ENCODE measurements at regions not wholly inside any gene's neighbourhood (a gene's known extent, or its start where the extent isn't known, plus 50 kb on each side); places are given as distances from the start of the nearest gene placed in this dataset.

- TF ChIP-seq ZNF488 (tag by site-specific recombination; IDR thresholded peaks at IDR 0.05): no peak
- no peak for TF ChIP-seq BCL6B (tag by site-specific recombination; IDR thresholded peaks at IDR 0.05)
- no peak for TF ChIP-seq HOXA7 (CRISPR knock-in tag; IDR thresholded peaks at IDR 0.05; ENCODE audit: borderline replicate concordance)
- TF ChIP-seq ZNF138 (tag by site-specific recombination; IDR thresholded peaks at IDR 0.05; ENCODE audit: borderline replicate concordance): no peak
- no peak for TF ChIP-seq ELK4 (IDR thresholded peaks at IDR 0.05; ENCODE audit: borderline replicate concordance, low read depth, low read length)
- peak; percentile 27; the same call in 1 of the 2 replicates for TF ChIP-seq ZBTB17 (tag by site-specific recombination; IDR thresholded peaks at IDR 0.05)
- TF ChIP-seq ZBTB26 (tag by site-specific recombination; optimal IDR thresholded peaks at IDR 0.05): no peak
- peak; percentile 80 for TF ChIP-seq ZNF654 (tag by site-specific recombination; IDR thresholded peaks at IDR 0.05; ENCODE audit: low read depth)
- TF ChIP-seq ZNF610 (tag by site-specific recombination; IDR thresholded peaks at IDR 0.05; ENCODE audit: borderline replicate concordance): no peak
- TF ChIP-seq OSR2 (tag by site-specific recombination; IDR thresholded peaks at IDR 0.05): no peak
- no peak for TF ChIP-seq RBAK (tag by site-specific recombination; IDR thresholded peaks at IDR 0.05)
- TF ChIP-seq CTCF (tag by site-specific recombination; IDR thresholded peaks at IDR 0.05): peak; percentile 52; the same call in 1 of the 2 replicates
- no peak for TF ChIP-seq ATF2 (tag by site-specific recombination; IDR thresholded peaks at IDR 0.05; ENCODE audit: low read depth)
- TF ChIP-seq ZNF548 (tag by site-specific recombination; IDR thresholded peaks at IDR 0.05): no peak
- no peak for TF ChIP-seq ZNF175 (tag by site-specific recombination; IDR thresholded peaks at IDR 0.05)
- no peak for TF ChIP-seq ZNF513 (tag by site-specific recombination; IDR thresholded peaks at IDR 0.05)
- no peak for TF ChIP-seq ZNF202 (tag by site-specific recombination; IDR thresholded peaks at IDR 0.05; ENCODE audit: borderline replicate concordance)
- TF ChIP-seq ZNF692 (tag by site-specific recombination; IDR thresholded peaks at IDR 0.05): no peak
- no peak for TF ChIP-seq ZNF747 (tag by site-specific recombination; IDR thresholded peaks at IDR 0.05)
- peak; percentile 73 for TF ChIP-seq ZNF660 (tag by site-specific recombination; IDR thresholded peaks at IDR 0.05)
- TF ChIP-seq ZNF423 (tag by site-specific recombination; IDR thresholded peaks at IDR 0.05): no peak
- no peak for TF ChIP-seq ZBTB49 (tag by site-specific recombination; IDR thresholded peaks at IDR 0.05; ENCODE audit: low read depth)
- TF ChIP-seq PBX3 (CRISPR knock-in tag; IDR thresholded peaks at IDR 0.05): no peak
- 0 out of 2 replicates have a peak, but pooled peaks have one; percentile 28 for TF ChIP-seq ZNF2 (tag by site-specific recombination; IDR thresholded peaks at IDR 0.05)
- no peak for TF ChIP-seq OVOL3 (tag by site-specific recombination; IDR thresholded peaks at IDR 0.05)
These were observed 185.6 kb upstream of the ARID2 start (continued) for GRCh38 chr12:45543887-45544286.

All from HEK293 (cell line).